GM12891 (cell line): ENCODE measurements at regions not wholly inside any gene's neighbourhood (a gene's known extent, or its start where the extent isn't known, plus 50 kb on each side); places are given as distances from the start of the nearest gene placed in this dataset.
"Not testable (repeated sequence)": the region's sequence is repeated elsewhere in the genome, so short reads cannot be mapped to it uniquely, and the experiment has no call there.

ENCODE experiments used
- POLR2A ChIP-seq: IDR thresholded peaks from 2 replicates; pipeline ENCODE4 v1.6.1; 2011; ENCODE audit warnings: low read depth, low read length, control low read depth
- POLR2AphosphoS5 ChIP-seq: IDR thresholded peaks from 2 replicates; pipeline ENCODE4 v1.6.1; 2011; ENCODE audit warnings: low read depth, low read length, control low read depth

DNA sequence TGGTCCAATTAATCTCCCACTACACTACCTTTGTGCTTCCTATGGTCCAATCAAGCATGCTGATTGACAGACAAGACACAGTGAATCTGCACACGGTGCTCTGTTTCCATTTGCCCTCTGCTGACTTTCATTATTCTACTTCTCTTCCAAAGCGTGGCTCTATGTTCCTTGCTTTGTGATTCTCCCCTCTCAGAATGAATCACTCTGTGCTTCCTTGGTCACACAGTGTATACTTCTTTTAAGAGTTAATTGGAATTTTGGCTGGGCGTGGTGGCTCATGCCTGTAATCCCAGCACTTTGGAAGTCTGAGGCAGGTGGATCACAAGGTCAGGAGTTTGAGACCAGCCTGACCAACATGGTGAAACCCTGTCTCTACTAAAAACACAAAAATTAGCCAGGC is 65.1 kb upstream of the SLC44A3 start:
- TF ChIP-seq POLR2AphosphoS5, POLR2A: not testable (repeated sequence)
